GM12878 (cell line): ENCODE measurements at regions not wholly inside any gene's neighbourhood (a gene's known extent, or its start where the extent isn't known, plus 50 kb on each side); places are given as distances from the start of the nearest gene placed in this dataset.

ENCODE experiments used
- CTCF ChIP-seq, 3 experiments: IDR thresholded peaks in 2 of 3; conservative IDR thresholded peaks in 1 of 3; 2 replicates each; pipeline ENCODE4 v1.5.1; 2011; ENCODE audit warnings: low read depth in 3 of 3, low read length in 3 of 3, mild to moderate bottlenecking in 3 of 3, control low read depth in 2 of 3, moderate library complexity in 2 of 3, inconsistent platforms in 1 of 3, mixed read lengths in 1 of 3; ENCODE audit not compliant: control insufficient read depth in 2 of 3, insufficient read depth in 1 of 3; ENCODE audit errors: extremely low read depth in 1 of 3
- EZH2 ChIP-seq: IDR thresholded peaks from 2 replicates; pipeline ENCODE4 v1.6.1; 2012; ENCODE audit warnings: low read depth, mild to moderate bottlenecking, control low read depth, inconsistent platforms, low read length, borderline replicate concordance; ENCODE audit not compliant: control insufficient read depth
- MLLT1 ChIP-seq: fragments of 450-650 bp; IDR thresholded peaks from 2 replicates; pipeline ENCODE4 v1.6.1; 2016; ENCODE audit warnings: mild to moderate bottlenecking
- MXI1 ChIP-seq: fragments of 150-350 bp; IDR thresholded peaks from 2 replicates; pipeline ENCODE4 v1.6.1; 2011; ENCODE audit warnings: low read depth, mild to moderate bottlenecking, inconsistent platforms, low read length, improper control_type of control experiment
- MYB ChIP-seq: fragments of 150-350 bp; IDR thresholded peaks from 2 replicates; pipeline ENCODE4 v1.6.1; 2014; ENCODE audit warnings: mild to moderate bottlenecking, low read depth, low read length, borderline replicate concordance
- NBN ChIP-seq: fragments of 450-650 bp; IDR thresholded peaks from 2 replicates; pipeline ENCODE4 v1.6.1; 2016
- PAX5 ChIP-seq: IDR thresholded peaks from 2 replicates; pipeline ENCODE4 v1.6.1; 2011; ENCODE audit warnings: low read depth, low read length, borderline replicate concordance
- RBBP5 ChIP-seq: fragments of 200-600 bp; sonication (generic); conservative IDR thresholded peaks from 2 replicates; pipeline ENCODE4 v1.6.1; 2016
- RCOR1 ChIP-seq: conservative IDR thresholded peaks from 2 replicates; pipeline ENCODE4 v1.6.1; 2012; ENCODE audit warnings: low read depth, low read length, improper control_type of control experiment
- STAT3 ChIP-seq: IDR thresholded peaks from 2 replicates; pipeline ENCODE4 v1.6.1; 2011; ENCODE audit warnings: low read depth, low read length, improper control_type of control experiment
- ZBTB33 ChIP-seq: fragments of 450-650 bp; IDR thresholded peaks from 2 replicates; pipeline ENCODE4 v1.6.1; 2017; ENCODE audit warnings: mild to moderate bottlenecking
- ZNF274 ChIP-seq: IDR thresholded peaks from one replicate; pipeline ENCODE4 v1.8.0; 2011; ENCODE audit not compliant: insufficient read length, insufficient read depth

GRCh38 chr3:70431911-70432310, 119.5 kb upstream of the MDFIC2 start:
- TF ChIP-seq MYB (no peak), ZBTB33 (no peak), NBN (no peak), CTCF (IDR thresholded peaks at IDR 0.05 in 2 of 3, conservative IDR thresholded peaks at IDR 0.05 in 1 of 3; ENCODE audit: control insufficient read depth in 2 of 3, extremely low read depth in 1 of 3, insufficient read depth in 1 of 3, low read depth in 3 of 3, low read length in 3 of 3) (no peak), STAT3 (no peak), RBBP5 (no peak), RCOR1 (no peak), MLLT1 (no peak), EZH2 (no peak), PAX5 (no peak), ZNF274 (no peak), MXI1 (no peak)
